Lung (tissue), 11 donors: ENCODE measurements at regions not wholly inside any gene's neighbourhood (a gene's known extent, or its start where the extent isn't known, plus 50 kb on each side); places are given as distances from the start of the nearest gene placed in this dataset.

Source experiments
- ATAC-seq: fragments of 200-7000 bp; cut with Tn5 transposase; one replicate; pipeline ENCODE4 v1.9.1; 2020; ENCODE audit warnings: moderate number of reproducible peaks; ENCODE audit not compliant: insufficient read depth, low FRiP score
- DNase-seq, 3 donors: peaks; one replicate each; pipeline ENCODE4 v3.0.0-alpha.2; 2013 to 2017
- H3K27ac ChIP-seq, 2 donors: one replicate each; pipeline ENCODE4 v1.5.1; 2013; ENCODE audit warnings: mild to moderate bottlenecking in 2 of 2, moderate library complexity in 2 of 2, control low read depth in 1 of 2, inconsistent platforms in 1 of 2, low read depth in 1 of 2, low read length in 1 of 2
- H3K27me3 ChIP-seq, 3 donors: one replicate each; pipeline ENCODE4 v1.5.1; 2013; ENCODE audit warnings: low read length in 2 of 3; ENCODE audit not compliant: control insufficient read depth in 3 of 3, insufficient read depth in 3 of 3
- H3K36me3 ChIP-seq, 4 donors: one replicate each; pipeline ENCODE4 v1.5.1; 2013; ENCODE audit warnings: low read length in 4 of 4, mild to moderate bottlenecking in 1 of 4, moderate library complexity in 1 of 4; ENCODE audit not compliant: control insufficient read depth in 4 of 4, insufficient read depth in 4 of 4
- H3K4me1 ChIP-seq, 5 donors: one replicate each; pipeline ENCODE4 v1.5.1; 2013; ENCODE audit warnings: low read length in 5 of 5, mild to moderate bottlenecking in 2 of 5, moderate library complexity in 1 of 5; ENCODE audit not compliant: control insufficient read depth in 5 of 5, insufficient read depth in 5 of 5
- H3K4me3 ChIP-seq: one replicate; pipeline ENCODE4 v1.5.1; 2013; ENCODE audit warnings: mild to moderate bottlenecking, control low read depth, moderate library complexity
- H3K9ac ChIP-seq, 2 donors: one replicate each; pipeline ENCODE4 v1.5.1; 2013; ENCODE audit warnings: low read length in 2 of 2, control low read depth in 1 of 2; ENCODE audit not compliant: insufficient read depth in 1 of 2
- H3K9me3 ChIP-seq, 4 donors: one replicate each; pipeline ENCODE4 v1.5.1; 2013; ENCODE audit warnings: low read length in 3 of 4, mild to moderate bottlenecking in 1 of 4, moderate library complexity in 1 of 4; ENCODE audit not compliant: control insufficient read depth in 4 of 4, insufficient read depth in 3 of 4
- CTCF ChIP-seq: IDR thresholded peaks from 2 replicates; pipeline ENCODE4 v1.5.1; 2012; ENCODE audit warnings: mild to moderate bottlenecking; ENCODE audit errors: control extremely low read depth, extremely low read depth
- WGBS, 2 donors: extraction: QIAGEN DNeasy Blood & Tissue Kit; methylation state at CpG; one replicate each; pipeline ENCODE4 v1.1.7; 2013; 5-methylcytosine and 5-hydroxymethylcytosine counted together
- donor health status: control.
- donor health status: control.
- donor health status: Bipolar disorder and iron deficiency.
- donor health status: healthy.
- donor health status: DM: yes; HTN: yes; CAD: no.

GRCh38 chr2:196528486-196529223 is 110.9 kb upstream of the CCDC150 start:
- ATAC-seq, result no peak
- Histone ChIP-seq H3K9ac (no peak overlapping the region), H3K4me3 (no peak overlapping the region), H3K36me3 (no peaks in the 10 kb centered on the region), H3K27ac (no peak overlapping the region), H3K4me1 (no peaks in the 10 kb centered on the region), H3K27me3 (no peaks in the 10 kb centered on the region), H3K9me3 (no peaks in the 10 kb centered on the region)
- 64 to 75% methylated on average over 1 of the region's 1 CpG for WGBS, 2 donors
- no peak for TF ChIP-seq CTCF
- no peak for DNase-seq

GRCh38 chr2:196530910-196531309 is 108.6 kb upstream of the CCDC150 start:
- Histone ChIP-seq H3K9me3 (no peaks in the 10 kb centered on the region), H3K9ac (no peak overlapping the region), H3K27ac (no peak overlapping the region), H3K4me1 (no peaks in the 10 kb centered on the region), H3K27me3 (no peaks in the 10 kb centered on the region), H3K36me3 (no peaks in the 10 kb centered on the region), H3K4me3 (no peak overlapping the region)
- WGBS, 2 donors, result 92 to 95% methylated on average over 4 of the region's 4 CpGs
- no peak for DNase-seq
- ATAC-seq, result no peak
- TF ChIP-seq CTCF, result no peak

GRCh38 chr2:196533772-196534397 is 105.6 kb upstream of the CCDC150 start:
- WGBS, 2 donors, result 50 to 60% methylated on average over 3 of the region's 3 CpGs
- H3K36me3 ChIP-seq, result no peaks in the 10 kb centered on the region
- no peak overlapping the region for H3K27ac ChIP-seq
- H3K9me3 ChIP-seq, result no peaks in the 10 kb centered on the region
- H3K9ac ChIP-seq, result no peak overlapping the region
- no peak for TF ChIP-seq CTCF
- no peaks in the 10 kb centered on the region for H3K27me3 ChIP-seq
- no peak overlapping the region for H3K4me3 ChIP-seq
- peaks cover 0 to 1% (median 0%) of the 10 kb centered on the region in 5 donors for H3K4me1 ChIP-seq
- no peak for DNase-seq
- ATAC-seq, result no peak

GRCh38 chr2:196534495-196534894 is 105.0 kb upstream of the CCDC150 start:
- Histone ChIP-seq H3K9ac (no peak overlapping the region), H3K36me3 (no peaks in the 10 kb centered on the region), H3K9me3 (no peaks in the 10 kb centered on the region), H3K27ac (no peak overlapping the region), H3K4me3 (no peak overlapping the region), H3K4me1 (peaks cover 0 to 3% (median 0%) of the 10 kb centered on the region in 5 donors), H3K27me3 (no peaks in the 10 kb centered on the region)
- 87 to 88% methylated on average over 5 of the region's 5 CpGs for WGBS, 2 donors
- no peak for TF ChIP-seq CTCF
- DNase-seq (no peak), ATAC-seq (no peak)
